Ovary (tissue), 3 donors: ENCODE measurements at regions not wholly inside any gene's neighbourhood (a gene's known extent, or its start where the extent isn't known, plus 50 kb on each side); places are given as distances from the start of the nearest gene placed in this dataset.

Experiments
- CTCF ChIP-seq, 3 donors: fragments of 450-650 bp in 2 of 3; fragments of 200-600 bp in 1 of 3; IDR thresholded peaks; one replicate each; pipeline versions ENCODE4 v1.5.1 to v1.8.0; 2016 to 2022; ENCODE audit warnings: antibody characterized with exemption in 3 of 3, mild to moderate bottlenecking in 1 of 3
- POLR2A ChIP-seq: fragments of 450-650 bp; IDR thresholded peaks from one replicate; pipeline ENCODE4 v1.6.1; 2017; ENCODE audit warnings: antibody characterized with exemption, mild to moderate bottlenecking, moderate library complexity
- donor health status: DM: no; HTN: no; CAD: no.

DNA sequence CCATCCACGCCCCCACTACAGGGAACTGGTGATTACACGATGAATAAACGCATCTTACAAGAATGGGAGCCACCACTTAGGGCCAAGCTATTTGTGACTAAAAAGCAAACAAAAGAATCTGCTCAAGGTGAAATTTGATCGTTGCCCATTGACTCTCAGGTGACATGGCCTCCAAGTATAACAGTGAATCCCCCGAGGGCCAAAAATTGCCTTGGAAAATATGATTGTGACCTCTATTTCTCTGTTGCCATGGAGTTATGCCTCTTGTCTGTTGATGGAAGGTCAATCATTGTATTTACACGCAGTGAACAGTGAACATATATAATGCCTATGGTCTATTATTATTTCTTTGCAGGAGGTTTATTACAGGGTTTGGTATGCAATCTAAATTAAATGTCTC is 282.3 kb downstream of the KLF6 start:
- TF ChIP-seq POLR2A (no peak), CTCF (IDR thresholded peaks at IDR 0.05) (no peak)
